Activated naive CD4-positive, alpha-beta T cell treated with anti-CD3 and anti-CD28 coated beads, Interleukin-2, amount 50 U/mL, for 24 hours (primary cell): ENCODE measurements at regions not wholly inside any gene's neighbourhood (a gene's known extent, or its start where the extent isn't known, plus 50 kb on each side); places are given as distances from the start of the nearest gene placed in this dataset.

Source experiments
- H3K27ac Mint-ChIP-seq: one replicate; pipeline ENCODE4 v1.8.0; 2021; ENCODE audit warnings: mild to moderate bottlenecking, mixed read lengths
- H3K27me3 Mint-ChIP-seq: one replicate; pipeline ENCODE4 v1.8.0; 2021; ENCODE audit warnings: mixed read lengths
- H3K36me3 Mint-ChIP-seq: one replicate; pipeline ENCODE4 v1.8.0; 2021; ENCODE audit warnings: mixed read lengths
- H3K4me1 Mint-ChIP-seq: one replicate; pipeline ENCODE4 v1.8.0; 2021; ENCODE audit warnings: mixed read lengths
- H3K4me3 Mint-ChIP-seq: one replicate; pipeline ENCODE4 v1.8.0; 2021; ENCODE audit warnings: mild to moderate bottlenecking, mixed read lengths
- H3K9me3 Mint-ChIP-seq: one replicate; pipeline ENCODE4 v1.8.0; 2021; ENCODE audit warnings: mixed read lengths

GRCh38 chr6:140316966-140317365 lies 942.5 kb upstream of the CITED2 start:
- Mint-ChIP-seq H3K4me1 (no peaks in the 10 kb centered on the region), H3K27me3 (peaks cover 3% of the 10 kb centered on the region), H3K27ac (no peak overlapping the region), H3K4me3 (no peak overlapping the region), H3K36me3 (no peaks in the 10 kb centered on the region), H3K9me3 (peaks cover 2% of the 10 kb centered on the region)

- H3K4me3 Mint-ChIP-seq, result no peak overlapping the region
- H3K36me3 Mint-ChIP-seq, result no peaks in the 10 kb centered on the region
- peaks cover 3% of the 10 kb centered on the region for H3K27me3 Mint-ChIP-seq
- no peak overlapping the region for H3K27ac Mint-ChIP-seq
- no peaks in the 10 kb centered on the region for H3K4me1 Mint-ChIP-seq
- peaks cover 5% of the 10 kb centered on the region for H3K9me3 Mint-ChIP-seq
Observed at GRCh38 chr6:140314682-140315081, 940.2 kb upstream of the CITED2 start.

- H3K27me3 Mint-ChIP-seq, result no peaks in the 10 kb centered on the region
Observed at GRCh38 chr6:140311146-140311545, 936.7 kb upstream of the CITED2 start.

GRCh38 chr6:140303218-140303949 lies 928.9 kb upstream of the CITED2 start:
- Mint-ChIP-seq H3K9me3 (no peaks in the 10 kb centered on the region), H3K36me3 (no peaks in the 10 kb centered on the region), H3K4me3 (no peak overlapping the region), H3K4me1 (no peaks in the 10 kb centered on the region), H3K27me3 (peaks cover 1% of the 10 kb centered on the region), H3K27ac (no peak overlapping the region)

More at GRCh38 chr6:140311146-140311545, 936.7 kb upstream of the CITED2 start:
- peaks cover 5% of the 10 kb centered on the region for H3K9me3 Mint-ChIP-seq
- no peaks in the 10 kb centered on the region for H3K36me3 Mint-ChIP-seq
- H3K4me1 Mint-ChIP-seq, result no peaks in the 10 kb centered on the region
- H3K27ac Mint-ChIP-seq, result no peak overlapping the region
- no peak overlapping the region for H3K4me3 Mint-ChIP-seq

GRCh38 chr6:140300331-140300730 lies 925.9 kb upstream of the CITED2 start:
- Mint-ChIP-seq H3K27me3 (peaks cover 1% of the 10 kb centered on the region), H3K4me3 (no peak overlapping the region), H3K4me1 (no peaks in the 10 kb centered on the region), H3K9me3 (peaks cover 5% of the 10 kb centered on the region), H3K27ac (no peak overlapping the region), H3K36me3 (no peaks in the 10 kb centered on the region)

GRCh38 chr6:140289186-140289585 lies 914.7 kb upstream of the CITED2 start:
- Mint-ChIP-seq H3K9me3 (peaks cover 10% of the 10 kb centered on the region), H3K27me3 (peaks cover 14% of the 10 kb centered on the region), H3K27ac (no peak overlapping the region), H3K36me3 (peaks cover 2% of the 10 kb centered on the region), H3K4me1 (no peaks in the 10 kb centered on the region), H3K4me3 (no peak overlapping the region)

GRCh38 chr6:140285998-140286690 lies 911.7 kb upstream of the CITED2 start:
- Mint-ChIP-seq H3K27ac (no peak overlapping the region), H3K4me3 (no peak overlapping the region), H3K27me3 (peaks cover 10% of the 10 kb centered on the region), H3K4me1 (no peaks in the 10 kb centered on the region), H3K36me3 (no peaks in the 10 kb centered on the region), H3K9me3 (peaks cover 2% of the 10 kb centered on the region)

- H3K4me3 Mint-ChIP-seq, result no peak overlapping the region
- H3K9me3 Mint-ChIP-seq, result no peaks in the 10 kb centered on the region
- no peak overlapping the region for H3K27ac Mint-ChIP-seq
- H3K36me3 Mint-ChIP-seq, result no peaks in the 10 kb centered on the region
- H3K4me1 Mint-ChIP-seq, result no peaks in the 10 kb centered on the region
- H3K27me3 Mint-ChIP-seq, result peaks cover 8% of the 10 kb centered on the region
Observed at GRCh38 chr6:140285471-140285870, 911.0 kb upstream of the CITED2 start.

- Mint-ChIP-seq H3K4me3 (no peak overlapping the region), H3K9me3 (no peaks in the 10 kb centered on the region), H3K27me3 (peaks cover 8% of the 10 kb centered on the region), H3K27ac (no peak overlapping the region), H3K36me3 (no peaks in the 10 kb centered on the region), H3K4me1 (no peaks in the 10 kb centered on the region)
Observed at GRCh38 chr6:140284871-140285270, 910.4 kb upstream of the CITED2 start.

GRCh38 chr6:140283197-140283596 lies 908.7 kb upstream of the CITED2 start:
- Mint-ChIP-seq H3K27ac (no peak overlapping the region), H3K27me3 (peaks cover 9% of the 10 kb centered on the region), H3K4me3 (no peak overlapping the region), H3K36me3 (no peaks in the 10 kb centered on the region), H3K4me1 (no peaks in the 10 kb centered on the region), H3K9me3 (no peaks in the 10 kb centered on the region)

GRCh38 chr6:140281767-140282166 lies 907.3 kb upstream of the CITED2 start:
- no peak overlapping the region for H3K4me3 Mint-ChIP-seq
- H3K9me3 Mint-ChIP-seq, result no peaks in the 10 kb centered on the region
- no peaks in the 10 kb centered on the region for H3K4me1 Mint-ChIP-seq
- no peak overlapping the region for H3K27ac Mint-ChIP-seq
- H3K27me3 Mint-ChIP-seq, result peaks cover 5% of the 10 kb centered on the region
- H3K36me3 Mint-ChIP-seq, result no peaks in the 10 kb centered on the region

- no peaks in the 10 kb centered on the region for H3K9me3 Mint-ChIP-seq
- H3K4me3 Mint-ChIP-seq, result no peak overlapping the region
- H3K36me3 Mint-ChIP-seq, result no peaks in the 10 kb centered on the region
- H3K27ac Mint-ChIP-seq, result no peak overlapping the region
- H3K4me1 Mint-ChIP-seq, result no peaks in the 10 kb centered on the region
- peaks cover 5% of the 10 kb centered on the region for H3K27me3 Mint-ChIP-seq
Observed at GRCh38 chr6:140281236-140281635, 906.8 kb upstream of the CITED2 start.

GRCh38 chr6:140276719-140277118 lies 902.3 kb upstream of the CITED2 start:
- Mint-ChIP-seq H3K9me3 (no peaks in the 10 kb centered on the region), H3K4me1 (no peaks in the 10 kb centered on the region), H3K27ac (no peak overlapping the region), H3K36me3 (no peaks in the 10 kb centered on the region), H3K27me3 (peaks cover 5% of the 10 kb centered on the region), H3K4me3 (no peak overlapping the region)

- Mint-ChIP-seq H3K9me3 (no peaks in the 10 kb centered on the region), H3K27me3 (peaks cover 5% of the 10 kb centered on the region), H3K4me1 (no peaks in the 10 kb centered on the region), H3K27ac (no peak overlapping the region), H3K36me3 (no peaks in the 10 kb centered on the region), H3K4me3 (no peak overlapping the region)
Observed at GRCh38 chr6:140276133-140276532, 901.7 kb upstream of the CITED2 start.

GRCh38 chr6:140275725-140276124 lies 901.3 kb upstream of the CITED2 start:
- Mint-ChIP-seq H3K36me3 (no peaks in the 10 kb centered on the region), H3K4me1 (no peaks in the 10 kb centered on the region), H3K27ac (no peak overlapping the region), H3K27me3 (peaks cover 5% of the 10 kb centered on the region), H3K4me3 (no peak overlapping the region), H3K9me3 (no peaks in the 10 kb centered on the region)

GRCh38 chr6:140274548-140274947 lies 900.1 kb upstream of the CITED2 start:
- no peaks in the 10 kb centered on the region for H3K4me1 Mint-ChIP-seq
- H3K27ac Mint-ChIP-seq, result no peak overlapping the region
- H3K4me3 Mint-ChIP-seq, result no peak overlapping the region
- peaks cover 5% of the 10 kb centered on the region for H3K27me3 Mint-ChIP-seq
- H3K9me3 Mint-ChIP-seq, result no peaks in the 10 kb centered on the region
- H3K36me3 Mint-ChIP-seq, result no peaks in the 10 kb centered on the region
